Cardiac fibroblast (primary cell): ENCODE measurements at regions not wholly inside any gene's neighbourhood (a gene's known extent, or its start where the extent isn't known, plus 50 kb on each side); places are given as distances from the start of the nearest gene placed in this dataset.

Source experiments
- DNase-seq, 2 donors: peaks; one replicate each; pipeline versions ENCODE4 v3.0.0 to v3.0.0-alpha.2; 2010; ENCODE audit warnings: low read depth in 2 of 2
- H3K4me3 ChIP-seq, 2 donors: replicated peaks in 1 of 2; 1 replicate in 1 of 2; 2 replicates in 1 of 2; pipeline ENCODE4 v1.5.1; 2011; ENCODE audit warnings: low read depth in 2 of 2, low read length in 2 of 2, mild to moderate bottlenecking in 2 of 2, moderate library complexity in 1 of 2
- TF ChIP-seq, protein P1 (sequence below): IDR thresholded peaks from one replicate; pipeline ENCODE4 v1.5.1; 2011; ENCODE audit warnings: low read depth, mild to moderate bottlenecking, low read length, inconsistent platforms

GRCh38 chr2:105494683-105495425, 96.0 kb upstream of the FHL2 start:
- no peak overlapping the region for H3K4me3 ChIP-seq
- TF ChIP-seq, protein P1, sequence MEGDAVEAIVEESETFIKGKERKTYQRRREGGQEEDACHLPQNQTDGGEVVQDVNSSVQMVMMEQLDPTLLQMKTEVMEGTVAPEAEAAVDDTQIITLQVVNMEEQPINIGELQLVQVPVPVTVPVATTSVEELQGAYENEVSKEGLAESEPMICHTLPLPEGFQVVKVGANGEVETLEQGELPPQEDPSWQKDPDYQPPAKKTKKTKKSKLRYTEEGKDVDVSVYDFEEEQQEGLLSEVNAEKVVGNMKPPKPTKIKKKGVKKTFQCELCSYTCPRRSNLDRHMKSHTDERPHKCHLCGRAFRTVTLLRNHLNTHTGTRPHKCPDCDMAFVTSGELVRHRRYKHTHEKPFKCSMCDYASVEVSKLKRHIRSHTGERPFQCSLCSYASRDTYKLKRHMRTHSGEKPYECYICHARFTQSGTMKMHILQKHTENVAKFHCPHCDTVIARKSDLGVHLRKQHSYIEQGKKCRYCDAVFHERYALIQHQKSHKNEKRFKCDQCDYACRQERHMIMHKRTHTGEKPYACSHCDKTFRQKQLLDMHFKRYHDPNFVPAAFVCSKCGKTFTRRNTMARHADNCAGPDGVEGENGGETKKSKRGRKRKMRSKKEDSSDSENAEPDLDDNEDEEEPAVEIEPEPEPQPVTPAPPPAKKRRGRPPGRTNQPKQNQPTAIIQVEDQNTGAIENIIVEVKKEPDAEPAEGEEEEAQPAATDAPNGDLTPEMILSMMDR, result no peak
- peak in 1 of 2 donors; percentile 21 for DNase-seq

GRCh38 chr2:105490956-105491355, 92.1 kb upstream of the FHL2 start:
- TF ChIP-seq, protein P1, result no peak
- H3K4me3 ChIP-seq, result no peak overlapping the region
- DNase-seq, result no peak

DNA sequence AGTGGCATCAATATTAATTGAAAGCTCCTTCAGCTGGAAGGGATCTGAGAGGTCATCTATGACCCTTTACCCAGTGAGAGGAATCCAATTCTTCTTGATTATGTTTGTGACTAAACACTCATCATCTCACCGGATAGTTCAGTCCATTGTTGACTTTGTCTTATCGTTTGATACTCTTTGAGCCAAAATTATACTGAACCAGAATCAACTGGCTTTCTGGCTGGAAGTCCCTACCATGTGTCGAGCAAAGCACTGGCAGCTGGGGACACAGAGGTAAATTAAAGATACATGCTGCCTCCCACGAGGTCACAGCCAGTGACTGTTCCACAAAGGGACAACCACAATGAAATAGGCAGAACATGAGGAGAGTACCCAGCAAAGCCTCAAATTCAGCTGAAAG, 91.4 kb upstream of the FHL2 start:
- no peak for DNase-seq
- H3K4me3 ChIP-seq, result no peak overlapping the region
- TF ChIP-seq, protein P1, result no peak

- no peak overlapping the region for H3K4me3 ChIP-seq
- TF ChIP-seq, protein P1, result no peak
- no peak for DNase-seq
Observed at GRCh38 chr2:105489168-105489878, 90.5 kb upstream of the FHL2 start.

DNA sequence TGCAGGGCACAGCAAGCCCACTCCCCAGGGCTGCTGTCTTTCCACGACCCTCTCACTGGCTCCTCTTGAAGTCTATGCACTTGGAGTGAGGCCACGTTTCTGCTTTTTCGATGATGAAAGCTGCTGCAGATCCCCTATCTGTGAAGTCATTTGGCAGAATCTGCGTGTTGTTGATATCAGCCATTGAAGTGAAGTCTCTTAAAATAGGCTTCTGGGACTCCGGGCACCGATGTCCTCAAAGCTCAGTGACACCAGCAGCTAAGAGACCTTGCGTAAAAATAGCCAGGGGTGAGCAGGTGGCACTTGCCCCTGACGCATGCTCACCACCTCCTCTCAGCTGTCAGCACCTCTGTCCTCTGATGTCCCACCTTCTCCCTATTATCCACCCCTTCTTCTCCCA, 89.4 kb upstream of the FHL2 start:
- H3K4me3 ChIP-seq, result no peak overlapping the region
- no peak for DNase-seq
- TF ChIP-seq, protein P1, result no peak

GRCh38 chr2:105487142-105488069, 88.6 kb upstream of the FHL2 start:
- no peak overlapping the region for H3K4me3 ChIP-seq
- peak; percentile 62 to 83 for DNase-seq
- TF ChIP-seq, protein P1, result no peak
